HepG2 (cell line): ENCODE measurements at regions not wholly inside any gene's neighbourhood (a gene's known extent, or its start where the extent isn't known, plus 50 kb on each side); places are given as distances from the start of the nearest gene placed in this dataset.
A peak's percentile ranks its signal among the peaks of the same experiment; 100 is the strongest.

Experiments used
- ATAC-seq: fragments of 200-7000 bp; cut with Tn5 transposase; 3 replicates; pipeline ENCODE4 v1.9.1; 2020; ENCODE audit warnings: mild to moderate bottlenecking, moderate library complexity
- BruUV-seq: library from RNA; stranded (reverse); fragments of 400-500 nt; replicated peaks from 2 replicates; lab custom pipeline; 2021; lab: Mats Ljungman, UMichigan
- CTCF ChIA-PET: fragments of 300-600 bp; formaldehyde crosslinking; extraction: SDS; loops from one replicate; lab custom pipeline; 2021; ENCODE audit warnings: low total read pairs, inconsistent platforms, low intra/inter-chr PET ratio; lab: Yijun Ruan, JAX
- POLR2A ChIA-PET: fragments of 350-600 bp; sonication (Branson Sonifier 250); formaldehyde crosslinking; loops from one replicate; lab custom pipeline; 2020; ENCODE audit warnings: antibody characterized with exemption, inconsistent platforms; lab: Yijun Ruan, JAX
- DNase-seq: peaks from one replicate; pipeline ENCODE4 v3.0.0-alpha.2; 2015; ENCODE audit warnings: low spot score
- FAIRE-seq: peaks from 3 replicates; lab custom pipeline; 2011; peaks lifted over from hg19 to GRCh38; lab: Jason Lieb, UNC
- H2AFZ ChIP-seq: one replicate; pipeline ENCODE4 v1.6.1; 2011; ENCODE audit warnings: low read length, inconsistent platforms
- H3K27ac ChIP-seq: fragments of 300-600 bp; 3 replicates; pipeline ENCODE4 v1.8.0; 2011; ENCODE audit warnings: mixed run types, mild to moderate bottlenecking, mixed read lengths, low read length, inconsistent platforms; ENCODE audit not compliant: insufficient read depth; ENCODE audit errors: extremely low read length
- H3K27me3 ChIP-seq, 2 experiments: fragments of 200-600 bp in 1 of 2; 2 replicates in 1 of 2; 3 replicates in 1 of 2; pipeline versions ENCODE4 v1.6.0 to v1.8.0; 2011; ENCODE audit warnings: low read length in 2 of 2, mild to moderate bottlenecking in 2 of 2, moderate library complexity in 2 of 2, inconsistent platforms in 1 of 2; ENCODE audit not compliant: insufficient read depth in 2 of 2, control insufficient read depth in 1 of 2
- H3K36me3 ChIP-seq, 2 experiments: fragments of 200-600 bp in 1 of 2; replicated peaks in 1 of 2; 2 replicates in 1 of 2; 3 replicates in 1 of 2; pipeline versions ENCODE4 v1.5.1 to v1.8.0; 2011; ENCODE audit warnings: low read length in 2 of 2, inconsistent platforms in 1 of 2; ENCODE audit not compliant: insufficient read depth in 2 of 2, control insufficient read depth in 1 of 2
- H3K4me1 ChIP-seq: 2 replicates; pipeline ENCODE4 v1.5.1; 2012; ENCODE audit warnings: low read length, inconsistent platforms; ENCODE audit not compliant: insufficient read depth
- H3K4me2 ChIP-seq: 2 replicates; pipeline ENCODE4 v1.6.0; 2011; ENCODE audit warnings: low read depth, low read length, inconsistent platforms
- H3K4me3 ChIP-seq, 3 experiments: fragments of 200-600 bp in 1 of 3; sonication (generic), shearing (Covaris generic) in 1 of 3; replicated peaks in 1 of 3; 2 replicates each; pipeline ENCODE4 v1.5.1; 2011 to 2016; ENCODE audit warnings: low read length in 3 of 3, inconsistent platforms in 2 of 3, low read depth in 2 of 3, mild to moderate bottlenecking in 2 of 3, control low read depth in 1 of 3, mixed read lengths in 1 of 3; ENCODE audit not compliant: insufficient read depth in 1 of 3
- H3K79me2 ChIP-seq: one replicate; pipeline ENCODE4 v1.6.1; 2011; ENCODE audit warnings: low read length, inconsistent platforms; ENCODE audit not compliant: insufficient read depth
- H3K9ac ChIP-seq: 2 replicates; pipeline ENCODE4 v1.6.0; 2011; ENCODE audit warnings: mild to moderate bottlenecking, low read depth, low read length, inconsistent platforms; ENCODE audit not compliant: insufficient read depth
- H3K9me3 ChIP-seq: 2 replicates; pipeline ENCODE4 v1.5.1; 2012; ENCODE audit warnings: mild to moderate bottlenecking, low read length
- H4K20me1 ChIP-seq: 2 replicates; pipeline ENCODE4 v1.6.0; 2011; ENCODE audit warnings: inconsistent platforms, mild to moderate bottlenecking, low read length, moderate library complexity; ENCODE audit not compliant: insufficient read depth
- FOSL2 ChIP-seq: sonication (generic); formaldehyde crosslinking; IDR thresholded peaks from 2 replicates; pipeline ENCODE4 v1.4.0; 2020; ENCODE audit warnings: missing genetic modification reagents
- JUND ChIP-seq: sonication (generic); formaldehyde crosslinking; IDR thresholded peaks from 2 replicates; pipeline ENCODE4 v1.8.0; 2022; ENCODE audit warnings: mild to moderate bottlenecking, missing genetic modification reagents
- KDM6A ChIP-seq: IDR thresholded peaks from 2 replicates; pipeline ENCODE4 v1.6.1; 2016; ENCODE audit warnings: low read depth
- NR2F1 ChIP-seq, 2 experiments: fragments of 450-650 bp in 1 of 2; formaldehyde crosslinking in 1 of 2; IDR thresholded peaks; 2 replicates each; pipeline versions ENCODE4 v1.5.0 to v1.6.1; 2016 to 2020; ENCODE audit warnings: mild to moderate bottlenecking in 1 of 2, missing compliant biosample characterization in 1 of 2, missing genetic modification reagents in 1 of 2, moderate library complexity in 1 of 2
- PHB2 ChIP-seq: fragments of 450-650 bp; IDR thresholded peaks from 2 replicates; pipeline ENCODE4 v1.6.1; 2018; ENCODE audit not compliant: partially characterized antibody
- RBAK ChIP-seq: sonication (generic); formaldehyde crosslinking; IDR thresholded peaks from 2 replicates; pipeline ENCODE4 v1.5.1; 2020; ENCODE audit warnings: mild to moderate bottlenecking, missing genetic modification reagents
- REL ChIP-seq: sonication (generic); formaldehyde crosslinking; conservative IDR thresholded peaks from 2 replicates; pipeline ENCODE4 v1.8.0; 2022; ENCODE audit warnings: mild to moderate bottlenecking, missing genetic modification reagents, moderate library complexity
- RXRB ChIP-seq: IDR thresholded peaks from 2 replicates; pipeline ENCODE4 v1.6.1; 2016; ENCODE audit warnings: borderline replicate concordance, missing genetic modification reagents, missing compliant biosample characterization
- SP2 ChIP-seq: sonication (generic); formaldehyde crosslinking; IDR thresholded peaks from 2 replicates; pipeline ENCODE4 v1.5.1; 2020; ENCODE audit warnings: mild to moderate bottlenecking, missing genetic modification reagents
- ZNF263 ChIP-seq: sonication (generic); formaldehyde crosslinking; IDR thresholded peaks from 2 replicates; pipeline ENCODE4 v1.4.0; 2020; ENCODE audit warnings: missing genetic modification reagents
- ZNF335 ChIP-seq: sonication (generic); formaldehyde crosslinking; IDR thresholded peaks from 2 replicates; pipeline ENCODE4 v1.4.0; 2020; ENCODE audit warnings: missing genetic modification reagents
- ZNF350 ChIP-seq: sonication (generic); formaldehyde crosslinking; IDR thresholded peaks from 2 replicates; pipeline ENCODE4 v1.4.0; 2020; ENCODE audit warnings: mild to moderate bottlenecking, low read depth, missing genetic modification reagents, borderline replicate concordance
- ZNF644 ChIP-seq: IDR thresholded peaks from 2 replicates; pipeline ENCODE4 v1.6.1; 2016; ENCODE audit warnings: low read depth
- WGBS: methylation state at CpG from one replicate; pipeline ENCODE4 v1.1.6; 2017; ENCODE audit warnings: low lambda C conversion rate; 5-methylcytosine and 5-hydroxymethylcytosine counted together
- in situ Hi-C: cut with HindIII; loops from 2 replicates; pipeline ENCODE4 v1.10.0; 2017; ENCODE audit warnings: low pct_unique_long_range_greater_than_20kb; ENCODE audit not compliant: extremely low pct_ligation_motif_present
- intact Hi-C: fragments of 100-400 bp; cut with micrococcal nuclease; formaldehyde crosslinking; loops from one replicate; pipeline ENCODE4 v1.10.0; 2022; ENCODE audit not compliant: unreplicated experiment
- TF ChIP-seq, protein P1 (sequence below): fragments of 450-650 bp; IDR thresholded peaks from 2 replicates; pipeline ENCODE4 v1.6.1; 2016
- TF ChIP-seq, protein P2 (sequence below): sonication (generic); formaldehyde crosslinking; conservative IDR thresholded peaks from 2 replicates; pipeline ENCODE4 v1.4.0; 2020; ENCODE audit warnings: missing genetic modification reagents
- TF ChIP-seq, protein P3 (sequence below): sonication (generic); formaldehyde crosslinking; IDR thresholded peaks from 2 replicates; pipeline ENCODE4 v1.5.1; 2020; ENCODE audit warnings: missing genetic modification reagents, mild to moderate bottlenecking, borderline replicate concordance

DNA sequence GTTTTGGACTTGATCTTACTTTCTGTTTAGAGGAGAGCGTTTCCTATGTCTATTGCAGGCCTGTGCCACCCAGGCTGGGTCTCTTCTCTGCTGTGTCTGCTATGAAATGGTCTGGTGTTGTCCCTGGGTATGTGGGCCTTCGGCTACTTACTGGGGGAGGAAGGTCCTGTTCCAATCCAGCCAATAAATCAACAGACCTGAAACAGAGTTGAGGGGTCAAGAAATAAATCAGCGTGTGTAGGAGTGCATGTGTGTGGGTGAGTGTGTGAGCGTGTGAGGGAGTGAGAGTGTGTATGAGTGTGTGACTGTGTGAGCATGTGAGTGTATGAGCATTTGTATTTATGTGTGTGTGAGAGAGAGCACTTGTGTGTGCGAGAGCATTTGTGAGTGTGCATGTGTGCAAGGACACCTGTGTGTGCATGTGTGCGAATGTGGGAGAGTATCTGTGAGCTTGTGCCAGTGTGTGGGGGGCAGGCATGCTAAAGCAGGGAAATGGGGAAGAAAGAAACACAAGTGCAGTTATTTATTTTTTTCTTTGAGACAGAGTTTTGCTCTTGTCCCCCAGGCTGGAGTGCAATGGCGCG lies 86.3 kb upstream of the PMEPA1 start:
- peaks cover 8% of the 10 kb centered on the region; the same call in 1 of the 2 replicates for H3K4me1 ChIP-seq
- WGBS = 40% methylated on average over 8 of the region's 8 CpGs
- H3K9ac ChIP-seq = no peak overlapping the region
- in situ Hi-C loops = no loop called here
- DNase-seq (no peak), ATAC-seq (no peak), FAIRE-seq (no peak)
- intact Hi-C loops = no loop called here
- peaks cover 5 to 53% of the 10 kb centered on the region in 2 experiments for H3K27me3 ChIP-seq
- TF ChIP-seq RXRB = no peak
- no peak for TF ChIP-seq KDM6A
- TF ChIP-seq REL = no peak
- peak; percentile 85 for TF ChIP-seq PHB2
- TF ChIP-seq, protein P1, sequence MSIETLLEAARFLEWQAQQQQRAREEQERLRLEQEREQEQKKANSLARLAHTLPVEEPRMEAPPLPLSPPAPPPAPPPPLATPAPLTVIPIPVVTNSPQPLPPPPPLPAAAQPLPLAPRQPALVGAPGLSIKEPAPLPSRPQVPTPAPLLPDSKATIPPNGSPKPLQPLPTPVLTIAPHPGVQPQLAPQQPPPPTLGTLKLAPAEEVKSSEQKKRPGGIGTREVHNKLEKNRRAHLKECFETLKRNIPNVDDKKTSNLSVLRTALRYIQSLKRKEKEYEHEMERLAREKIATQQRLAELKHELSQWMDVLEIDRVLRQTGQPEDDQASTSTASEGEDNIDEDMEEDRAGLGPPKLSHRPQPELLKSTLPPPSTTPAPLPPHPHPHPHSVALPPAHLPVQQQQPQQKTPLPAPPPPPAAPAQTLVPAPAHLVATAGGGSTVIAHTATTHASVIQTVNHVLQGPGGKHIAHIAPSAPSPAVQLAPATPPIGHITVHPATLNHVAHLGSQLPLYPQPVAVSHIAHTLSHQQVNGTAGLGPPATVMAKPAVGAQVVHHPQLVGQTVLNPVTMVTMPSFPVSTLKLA = no peak; the same call in 1 of the 2 replicates
- H3K36me3 ChIP-seq = no peaks in the 10 kb centered on the region
- no peak overlapping the region for H3K4me2 ChIP-seq
- H3K4me3 ChIP-seq = no peak overlapping the region
- H3K79me2 ChIP-seq = no peaks in the 10 kb centered on the region
- no peaks in the 10 kb centered on the region for H3K9me3 ChIP-seq
- ChIA-PET CTCF (no interaction called here), POLR2A (no interaction called here)
- H4K20me1 ChIP-seq = no peaks in the 10 kb centered on the region
- BruUV-seq = no TSS peak
- no peak overlapping the region for H2AFZ ChIP-seq
- H3K27ac ChIP-seq = no peak overlapping the region

DNA sequence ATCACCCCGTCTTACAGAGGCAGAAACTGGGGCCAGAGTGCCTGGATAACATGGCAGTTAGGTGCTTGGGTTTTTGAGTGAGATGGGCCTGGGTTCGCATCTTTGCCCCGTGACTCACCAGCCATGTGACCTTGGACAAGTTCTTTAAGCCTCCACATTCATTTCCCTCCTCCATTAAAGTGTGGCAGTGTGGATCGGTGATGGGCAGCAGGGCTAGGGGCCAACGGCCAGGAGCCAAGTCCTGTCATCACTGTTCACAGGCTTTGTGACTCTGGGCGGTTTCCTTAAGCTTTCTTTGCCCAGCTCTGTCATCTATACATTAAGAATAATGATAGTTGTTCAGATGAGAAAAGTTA lies 85.5 kb upstream of the PMEPA1 start:
- CTCF ChIA-PET = no interaction called here
- WGBS = 4% methylated on average over 6 of the region's 6 CpGs
- no peaks in the 10 kb centered on the region for H3K79me2 ChIP-seq
- intact Hi-C loops = no loop called here
- in situ Hi-C loops = no loop called here
- no peaks in the 10 kb centered on the region for H3K9me3 ChIP-seq
- no peak overlapping the region for H3K9ac ChIP-seq
- H3K36me3 ChIP-seq = no peaks in the 10 kb centered on the region
- no peak overlapping the region for H3K4me3 ChIP-seq
- BruUV-seq = no TSS peak
- peak; percentile 39 for DNase-seq
- H3K4me1 ChIP-seq = peaks cover 8% of the 10 kb centered on the region; the same call in 1 of the 2 replicates
- ATAC-seq = peak; percentile 52
- POLR2A ChIA-PET = no interaction called here
- no peak overlapping the region for H2AFZ ChIP-seq
- H3K27me3 ChIP-seq = peaks cover 5 to 58% of the 10 kb centered on the region in 2 experiments
- H3K4me2 ChIP-seq = no peak overlapping the region
- H4K20me1 ChIP-seq = no peaks in the 10 kb centered on the region
- FAIRE-seq = no peak
- H3K27ac ChIP-seq = no peak overlapping the region
- TF ChIP-seq JUND (0 out of 2 replicates have a peak, but pooled peaks have one; percentile 22), SP2 (CRISPR knock-in tag) (no peak), RBAK (CRISPR knock-in tag) (no peak), ZNF335 (CRISPR knock-in tag) (no peak), NR2F1 (CRISPR knock-in tag; IDR thresholded peaks at IDR 0.05) (no peak), FOSL2 (CRISPR knock-in tag) (peak; percentile 89), ZNF350 (CRISPR knock-in tag) (no peak), ZNF263 (no peak), ZNF644 (CRISPR knock-in tag) (peak; percentile 41; the same call in 1 of the 2 replicates)
- TF ChIP-seq, protein P2, sequence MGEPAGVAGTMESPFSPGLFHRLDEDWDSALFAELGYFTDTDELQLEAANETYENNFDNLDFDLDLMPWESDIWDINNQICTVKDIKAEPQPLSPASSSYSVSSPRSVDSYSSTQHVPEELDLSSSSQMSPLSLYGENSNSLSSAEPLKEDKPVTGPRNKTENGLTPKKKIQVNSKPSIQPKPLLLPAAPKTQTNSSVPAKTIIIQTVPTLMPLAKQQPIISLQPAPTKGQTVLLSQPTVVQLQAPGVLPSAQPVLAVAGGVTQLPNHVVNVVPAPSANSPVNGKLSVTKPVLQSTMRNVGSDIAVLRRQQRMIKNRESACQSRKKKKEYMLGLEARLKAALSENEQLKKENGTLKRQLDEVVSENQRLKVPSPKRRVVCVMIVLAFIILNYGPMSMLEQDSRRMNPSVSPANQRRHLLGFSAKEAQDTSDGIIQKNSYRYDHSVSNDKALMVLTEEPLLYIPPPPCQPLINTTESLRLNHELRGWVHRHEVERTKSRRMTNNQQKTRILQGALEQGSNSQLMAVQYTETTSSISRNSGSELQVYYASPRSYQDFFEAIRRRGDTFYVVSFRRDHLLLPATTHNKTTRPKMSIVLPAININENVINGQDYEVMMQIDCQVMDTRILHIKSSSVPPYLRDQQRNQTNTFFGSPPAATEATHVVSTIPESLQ = no peak
- TF ChIP-seq, protein P3, sequence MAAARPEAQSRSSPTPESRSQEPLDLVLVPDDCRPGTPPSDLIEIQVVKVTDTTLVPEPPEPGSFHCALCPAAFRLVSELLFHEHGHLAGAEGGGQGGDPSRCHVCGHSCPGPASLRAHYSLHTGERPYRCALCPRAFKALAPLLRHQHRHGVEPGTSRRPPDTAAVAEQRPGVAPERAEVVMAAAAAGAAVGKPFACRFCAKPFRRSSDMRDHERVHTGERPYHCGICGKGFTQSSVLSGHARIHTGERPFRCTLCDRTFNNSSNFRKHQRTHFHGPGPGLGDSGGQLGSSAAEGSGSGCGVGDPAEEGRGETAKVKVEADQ (CRISPR knock-in tag) = no peak
